ENCODE measurements at regions not wholly inside any gene's neighbourhood (a gene's known extent, or its start where the extent isn't known, plus 50 kb on each side); places are given as distances from the start of the nearest gene placed in this dataset.

- no peak for DNase-seq
- no peaks in the 10 kb centered on the region for H3F3A ChIP-seq (ENCODE audit: insufficient read depth, low read length)
- H3K36me3 ChIP-seq (replicated peaks; ENCODE audit: insufficient read depth, low read length): no peaks in the 10 kb centered on the region
- H3K4me3 ChIP-seq (ENCODE audit: low read length): no peak overlapping the region
- no peak overlapping the region for H2AFZ ChIP-seq (ENCODE audit: low read length)
- no peak overlapping the region for H3K9ac ChIP-seq (ENCODE audit: low read length)
- no peaks in the 10 kb centered on the region for H4K20me1 ChIP-seq (ENCODE audit: insufficient read depth, low read length)
- H3K9me3 ChIP-seq (replicated peaks; ENCODE audit: insufficient read depth, low read length): no peaks in the 10 kb centered on the region
- no peaks in the 10 kb centered on the region for H3K9me2 ChIP-seq (replicated peaks; ENCODE audit: insufficient read depth, low read length)
- no peak overlapping the region for H3K27ac ChIP-seq (ENCODE audit: low read length)
- no peaks in the 10 kb centered on the region for H3K79me2 ChIP-seq (ENCODE audit: low read length)
- H3K4me1 ChIP-seq (ENCODE audit: low read length): no peaks in the 10 kb centered on the region
- TF ChIP-seq EZH2 (optimal IDR thresholded peaks at IDR 0.05; ENCODE audit: low read depth, low read length) (no peak), EZH2phosphoT487 (IDR thresholded peaks at IDR 0.05; ENCODE audit: low read length) (no peak)
- TF ChIP-seq, protein P1, sequence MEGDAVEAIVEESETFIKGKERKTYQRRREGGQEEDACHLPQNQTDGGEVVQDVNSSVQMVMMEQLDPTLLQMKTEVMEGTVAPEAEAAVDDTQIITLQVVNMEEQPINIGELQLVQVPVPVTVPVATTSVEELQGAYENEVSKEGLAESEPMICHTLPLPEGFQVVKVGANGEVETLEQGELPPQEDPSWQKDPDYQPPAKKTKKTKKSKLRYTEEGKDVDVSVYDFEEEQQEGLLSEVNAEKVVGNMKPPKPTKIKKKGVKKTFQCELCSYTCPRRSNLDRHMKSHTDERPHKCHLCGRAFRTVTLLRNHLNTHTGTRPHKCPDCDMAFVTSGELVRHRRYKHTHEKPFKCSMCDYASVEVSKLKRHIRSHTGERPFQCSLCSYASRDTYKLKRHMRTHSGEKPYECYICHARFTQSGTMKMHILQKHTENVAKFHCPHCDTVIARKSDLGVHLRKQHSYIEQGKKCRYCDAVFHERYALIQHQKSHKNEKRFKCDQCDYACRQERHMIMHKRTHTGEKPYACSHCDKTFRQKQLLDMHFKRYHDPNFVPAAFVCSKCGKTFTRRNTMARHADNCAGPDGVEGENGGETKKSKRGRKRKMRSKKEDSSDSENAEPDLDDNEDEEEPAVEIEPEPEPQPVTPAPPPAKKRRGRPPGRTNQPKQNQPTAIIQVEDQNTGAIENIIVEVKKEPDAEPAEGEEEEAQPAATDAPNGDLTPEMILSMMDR (IDR thresholded peaks at IDR 0.05; ENCODE audit: low read length): no peak
- H3K4me2 ChIP-seq (ENCODE audit: low read depth, low read length): no peak overlapping the region
- H3K27me3 ChIP-seq (replicated peaks; ENCODE audit: insufficient read depth, low read length): no peaks in the 10 kb centered on the region
Observed at GRCh38 chr16:79370736-79371135, 229.8 kb downstream of the MAF start.

- H3K4me3 ChIP-seq (ENCODE audit: low read length): no peak overlapping the region
- no peak overlapping the region for H3K9ac ChIP-seq (ENCODE audit: low read length)
- H3K27me3 ChIP-seq (replicated peaks; ENCODE audit: insufficient read depth, low read length): no peaks in the 10 kb centered on the region
- H3K9me3 ChIP-seq (replicated peaks; ENCODE audit: insufficient read depth, low read length): no peaks in the 10 kb centered on the region
- no peaks in the 10 kb centered on the region for H4K20me1 ChIP-seq (ENCODE audit: insufficient read depth, low read length)
- no peaks in the 10 kb centered on the region for H3K36me3 ChIP-seq (replicated peaks; ENCODE audit: insufficient read depth, low read length)
- no peak overlapping the region for H3K4me2 ChIP-seq (ENCODE audit: low read depth, low read length)
- H3K9me2 ChIP-seq (replicated peaks; ENCODE audit: insufficient read depth, low read length): no peaks in the 10 kb centered on the region
- TF ChIP-seq EZH2phosphoT487 (IDR thresholded peaks at IDR 0.05; ENCODE audit: low read length): no peak
- no peak for TF ChIP-seq EZH2 (optimal IDR thresholded peaks at IDR 0.05; ENCODE audit: low read depth, low read length)
- TF ChIP-seq, protein P1 (IDR thresholded peaks at IDR 0.05; ENCODE audit: low read length): no peak
- no peaks in the 10 kb centered on the region for H3K79me2 ChIP-seq (ENCODE audit: low read length)
- H3K4me1 ChIP-seq (ENCODE audit: low read length): no peaks in the 10 kb centered on the region
- H3K27ac ChIP-seq (ENCODE audit: low read length): no peak overlapping the region
- H3F3A ChIP-seq (ENCODE audit: insufficient read depth, low read length): no peaks in the 10 kb centered on the region
- DNase-seq: no peak
- no peak overlapping the region for H2AFZ ChIP-seq (ENCODE audit: low read length)
Observed at GRCh38 chr16:79369796-79370195, 230.7 kb downstream of the MAF start.

GRCh38 chr16:79367822-79368221, 232.7 kb downstream of the MAF start:
- no peaks in the 10 kb centered on the region for H3K36me3 ChIP-seq (replicated peaks; ENCODE audit: insufficient read depth, low read length)
- H3K4me1 ChIP-seq (ENCODE audit: low read length): no peaks in the 10 kb centered on the region
- TF ChIP-seq, protein P1 (IDR thresholded peaks at IDR 0.05; ENCODE audit: low read length): no peak
- TF ChIP-seq EZH2phosphoT487 (IDR thresholded peaks at IDR 0.05; ENCODE audit: low read length): no peak
- no peak for TF ChIP-seq EZH2 (optimal IDR thresholded peaks at IDR 0.05; ENCODE audit: low read depth, low read length)
- H3F3A ChIP-seq (ENCODE audit: insufficient read depth, low read length): 0 out of 2 replicates have a peak, but pooled peaks cover 2% of the 10 kb centered on the region
- no peaks in the 10 kb centered on the region for H3K9me2 ChIP-seq (replicated peaks; ENCODE audit: insufficient read depth, low read length)
- no peaks in the 10 kb centered on the region for H3K79me2 ChIP-seq (ENCODE audit: low read length)
- H3K4me2 ChIP-seq (ENCODE audit: low read depth, low read length): no peak overlapping the region
- H3K27ac ChIP-seq (ENCODE audit: low read length): no peak overlapping the region
- no peak overlapping the region for H3K9ac ChIP-seq (ENCODE audit: low read length)
- H3K27me3 ChIP-seq (replicated peaks; ENCODE audit: insufficient read depth, low read length): no peaks in the 10 kb centered on the region
- H4K20me1 ChIP-seq (ENCODE audit: insufficient read depth, low read length): no peaks in the 10 kb centered on the region
- H3K9me3 ChIP-seq (replicated peaks; ENCODE audit: insufficient read depth, low read length): no peaks in the 10 kb centered on the region
- no peak overlapping the region for H2AFZ ChIP-seq (ENCODE audit: low read length)
- H3K4me3 ChIP-seq (ENCODE audit: low read length): no peak overlapping the region
- no peak for DNase-seq

Data from MM.1S (cell line).